Endothelial cell of umbilical vein (primary cell): ENCODE measurements at regions not wholly inside any gene's neighbourhood (a gene's known extent, or its start where the extent isn't known, plus 50 kb on each side); places are given as distances from the start of the nearest gene placed in this dataset.

Experiments
- BruUV-seq: library from RNA; stranded (reverse); fragments of 400-500 nt; replicated peaks from 2 replicates; lab custom pipeline; 2021; lab: Mats Ljungman, UMichigan
- CTCF ChIA-PET: fragments of 300-600, 350-600 bp; sonication (Branson Sonifier 250); formaldehyde crosslinking; loops from one replicate; lab custom pipeline; 2021; ENCODE audit warnings: antibody characterized with exemption, inconsistent platforms; lab: Charles Lee
- POLR2A ChIA-PET: fragments of 300-600, 350-600 bp; sonication (Branson Sonifier 250); formaldehyde crosslinking; loops from one replicate; lab custom pipeline; 2021; ENCODE audit warnings: antibody characterized with exemption, inconsistent platforms; lab: Charles Lee
- DNase-seq: peaks from one replicate; pipeline ENCODE4 v3.0.0-alpha.2; 2011; ENCODE audit warnings: low read depth, low spot score
- FAIRE-seq: peaks from 2 replicates; lab custom pipeline; 2011; peaks lifted over from hg19 to GRCh38; lab: Jason Lieb, UNC
- H2AFZ ChIP-seq: 2 replicates; pipeline ENCODE4 v1.6.0; 2012; ENCODE audit warnings: low read depth, low read length, control low read depth, inconsistent platforms
- H3K27ac ChIP-seq: 2 replicates; pipeline ENCODE4 v1.5.1; 2011; ENCODE audit warnings: low read depth, mild to moderate bottlenecking, control low read depth, low read length, moderate library complexity; ENCODE audit not compliant: insufficient read depth
- H3K27me3 ChIP-seq, 2 experiments: 2 replicates each; pipeline versions ENCODE4 v1.6.0 to v1.6.1; 2011; ENCODE audit warnings: low read length in 2 of 2, mixed read lengths in 1 of 2; ENCODE audit not compliant: control insufficient read depth in 2 of 2, insufficient read depth in 2 of 2
- H3K36me3 ChIP-seq, 2 experiments: 2 replicates in 1 of 2; 3 replicates in 1 of 2; pipeline ENCODE4 v1.5.1; 2011; ENCODE audit warnings: low read length in 2 of 2, mild to moderate bottlenecking in 1 of 2, moderate library complexity in 1 of 2; ENCODE audit not compliant: control insufficient read depth in 2 of 2, insufficient read depth in 2 of 2; ENCODE audit errors: extremely low read depth in 1 of 2
- H3K4me1 ChIP-seq: 3 replicates; pipeline ENCODE4 v1.5.1; 2011; ENCODE audit warnings: mild to moderate bottlenecking, low read length; ENCODE audit not compliant: control insufficient read depth, insufficient read depth; ENCODE audit errors: extremely low read depth
- H3K4me2 ChIP-seq: 2 replicates; pipeline ENCODE4 v1.6.1; 2011; ENCODE audit warnings: low read length, control low read depth, mixed read lengths; ENCODE audit not compliant: insufficient read depth
- H3K4me3 ChIP-seq, 3 experiments: fragments of 200-600 bp in 1 of 3; sonication (generic), shearing (Covaris generic) in 1 of 3; replicated peaks in 1 of 3; 2 replicates each; pipeline ENCODE4 v1.5.1; 2011 to 2016; ENCODE audit warnings: control low read depth in 3 of 3, low read length in 3 of 3, mild to moderate bottlenecking in 2 of 3, inconsistent platforms in 1 of 3, low read depth in 1 of 3, moderate library complexity in 1 of 3; ENCODE audit not compliant: insufficient read depth in 1 of 3
- H3K79me2 ChIP-seq: 2 replicates; pipeline ENCODE4 v1.6.0; 2012; ENCODE audit warnings: low read length, inconsistent platforms; ENCODE audit not compliant: control insufficient read depth, insufficient read depth
- H3K9ac ChIP-seq: replicated peaks from 2 replicates; pipeline ENCODE3; 2011; ENCODE audit warnings: low read length, control low read depth; ENCODE audit not compliant: insufficient read depth; ENCODE audit errors: extremely low read depth
- H3K9me1 ChIP-seq: replicated peaks from 3 replicates; pipeline ENCODE4 v1.6.0; 2011; ENCODE audit warnings: mild to moderate bottlenecking, low read length; ENCODE audit not compliant: control insufficient read depth, insufficient read depth; ENCODE audit errors: extremely low read depth
- H3K9me3 ChIP-seq: replicated peaks from 2 replicates; pipeline ENCODE4 v1.5.1; 2012; ENCODE audit warnings: low read length, inconsistent platforms; ENCODE audit not compliant: control insufficient read depth, insufficient read depth
- H4K20me1 ChIP-seq: replicated peaks from 2 replicates; pipeline ENCODE3; 2011; ENCODE audit warnings: mild to moderate bottlenecking, low read length; ENCODE audit not compliant: control insufficient read depth, insufficient read depth; ENCODE audit errors: extremely low read depth
- CTCF ChIP-seq, 2 donors: IDR thresholded peaks; 1 replicate in 1 of 2; 2 replicates in 1 of 2; pipeline ENCODE4 v1.5.1; 2011; ENCODE audit warnings: low read length in 2 of 2, mild to moderate bottlenecking in 2 of 2, moderate library complexity in 2 of 2, control low read depth in 1 of 2, inconsistent platforms in 1 of 2, low read depth in 1 of 2; ENCODE audit not compliant: insufficient read depth in 1 of 2; ENCODE audit errors: extremely low read depth in 1 of 2
- EZH2 ChIP-seq: IDR thresholded peaks from 2 replicates; pipeline ENCODE4 v1.6.1; 2012; ENCODE audit warnings: borderline replicate concordance, low read depth, mild to moderate bottlenecking, moderate library complexity, low read length, inconsistent platforms; ENCODE audit not compliant: severe bottlenecking
- FOS ChIP-seq: IDR thresholded peaks from 2 replicates; pipeline ENCODE4 v1.6.1; 2011; ENCODE audit warnings: mild to moderate bottlenecking, low read length, moderate library complexity, borderline replicate concordance; ENCODE audit not compliant: insufficient read depth
- GATA2 ChIP-seq: IDR thresholded peaks from 2 replicates; pipeline ENCODE4 v1.7.0; 2011; ENCODE audit warnings: low read depth, mild to moderate bottlenecking, moderate library complexity, mixed read lengths, low read length; ENCODE audit not compliant: insufficient read length, insufficient read depth
- JUN ChIP-seq: IDR thresholded peaks from 2 replicates; pipeline ENCODE4 v1.6.1; 2011; ENCODE audit warnings: borderline replicate concordance, low read depth; ENCODE audit not compliant: insufficient read length, insufficient read depth
- MAX ChIP-seq: IDR thresholded peaks from 2 replicates; pipeline ENCODE4 v1.6.1; 2011; ENCODE audit not compliant: insufficient read depth, insufficient read length
- MYC ChIP-seq: IDR thresholded peaks from one replicate; pipeline ENCODE4 v1.6.1; 2011; ENCODE audit warnings: mild to moderate bottlenecking, low read depth, low read length
- POLR2A ChIP-seq: IDR thresholded peaks from 2 replicates; pipeline ENCODE4 v1.6.1; 2012; ENCODE audit warnings: low read depth, mild to moderate bottlenecking, control low read depth, low read length
- POLR2AphosphoS5 ChIP-seq: IDR thresholded peaks from 2 replicates; pipeline ENCODE4 v1.6.1; 2012; ENCODE audit warnings: low read depth, mild to moderate bottlenecking, control low read depth, low read length, moderate library complexity; ENCODE audit not compliant: insufficient read depth
- dilution Hi-C: fragments of 300-500 bp; cut with MboI; formaldehyde crosslinking; loops from one replicate; pipeline ENCODE4 v1.15.0; 2019; ENCODE audit warnings: low sequenced_read_pairs; ENCODE audit not compliant: extremely low pct_ligation_motif_present
- intact Hi-C: fragments of 100-400 bp; cut with micrococcal nuclease; formaldehyde crosslinking; loops from one replicate; pipeline ENCODE4 v1.10.0; 2022

DNA sequence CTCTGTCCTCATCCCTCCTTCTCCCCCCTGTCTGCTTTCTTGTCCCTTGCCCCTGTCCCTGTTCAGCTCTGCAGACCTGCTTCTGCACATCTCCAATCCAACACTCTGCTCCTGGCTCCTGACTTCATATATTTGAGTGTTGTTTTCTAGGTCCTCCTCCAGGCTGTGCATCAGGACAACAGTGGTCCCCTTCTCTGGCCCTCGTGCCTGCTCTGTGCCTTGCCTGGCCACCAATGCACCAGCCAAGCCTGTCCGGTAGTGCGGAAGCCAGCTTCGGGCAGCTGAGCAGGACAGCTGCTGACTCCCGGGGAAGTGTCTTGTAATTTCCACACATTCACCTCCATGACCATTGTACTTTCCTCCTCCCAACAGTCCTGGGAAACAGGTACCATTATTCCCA, 203.4 kb upstream of the RAB4A start:
- Histone ChIP-seq H3K36me3 (no peaks in the 10 kb centered on the region), H4K20me1 (no peaks in the 10 kb centered on the region), H3K79me2 (no peaks in the 10 kb centered on the region), H3K4me2 (no peak overlapping the region), H3K9me1 (no peaks in the 10 kb centered on the region), H3K9me3 (no peaks in the 10 kb centered on the region), H3K27ac (no peak overlapping the region), H2AFZ (no peak overlapping the region), H3K9ac (no peak overlapping the region), H3K27me3 (no peaks in the 10 kb centered on the region), H3K4me1 (no peaks in the 10 kb centered on the region), H3K4me3 (no peak overlapping the region)
- no peak for DNase-seq
- dilution Hi-C loops: no loop called here
- FAIRE-seq: no peak
- intact Hi-C loops: no loop called here
- POLR2A ChIA-PET: no interaction called here
- BruUV-seq: no TSS peak
- CTCF ChIA-PET: no interaction called here
- TF ChIP-seq CTCF (IDR thresholded peaks at IDR 0.05; ENCODE audit: extremely low read depth in 1 of 2, insufficient read depth in 1 of 2, low read depth in 1 of 2, low read length in 2 of 2) (no peak), POLR2AphosphoS5 (no peak), EZH2 (no peak), JUN (no peak), GATA2 (no peak), MYC (no peak), FOS (no peak), MAX (no peak), POLR2A (no peak)
